ENCODE measurements at regions not wholly inside any gene's neighbourhood (a gene's known extent, or its start where the extent isn't known, plus 50 kb on each side); places are given as distances from the start of the nearest gene placed in this dataset.
A peak's percentile ranks its signal among the peaks of the same experiment; 100 is the strongest.
"Not testable (repeated sequence)": the region's sequence is repeated elsewhere in the genome, so short reads cannot be mapped to it uniquely, and the experiment has no call there.

DNA sequence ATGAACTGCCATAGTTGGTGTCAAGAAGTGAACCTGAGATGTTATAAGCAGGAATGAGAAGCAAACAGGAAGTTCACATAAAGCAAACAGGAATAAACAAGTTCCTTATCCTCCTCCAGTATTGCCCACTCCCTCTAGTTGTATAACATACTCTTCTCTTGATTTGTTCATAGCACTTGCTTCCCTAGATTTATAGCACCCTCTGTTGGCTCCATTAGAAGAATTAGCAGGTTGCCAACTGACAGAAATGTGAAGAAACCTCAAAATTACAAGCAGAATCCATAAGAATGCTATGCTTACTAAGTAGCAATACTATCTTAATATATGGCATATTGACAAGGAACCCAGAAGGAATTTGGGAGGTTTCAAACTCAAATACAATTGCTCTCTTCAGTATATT, 195.4 kb downstream of the TBX18 start:
- TF ChIP-seq, protein P1, sequence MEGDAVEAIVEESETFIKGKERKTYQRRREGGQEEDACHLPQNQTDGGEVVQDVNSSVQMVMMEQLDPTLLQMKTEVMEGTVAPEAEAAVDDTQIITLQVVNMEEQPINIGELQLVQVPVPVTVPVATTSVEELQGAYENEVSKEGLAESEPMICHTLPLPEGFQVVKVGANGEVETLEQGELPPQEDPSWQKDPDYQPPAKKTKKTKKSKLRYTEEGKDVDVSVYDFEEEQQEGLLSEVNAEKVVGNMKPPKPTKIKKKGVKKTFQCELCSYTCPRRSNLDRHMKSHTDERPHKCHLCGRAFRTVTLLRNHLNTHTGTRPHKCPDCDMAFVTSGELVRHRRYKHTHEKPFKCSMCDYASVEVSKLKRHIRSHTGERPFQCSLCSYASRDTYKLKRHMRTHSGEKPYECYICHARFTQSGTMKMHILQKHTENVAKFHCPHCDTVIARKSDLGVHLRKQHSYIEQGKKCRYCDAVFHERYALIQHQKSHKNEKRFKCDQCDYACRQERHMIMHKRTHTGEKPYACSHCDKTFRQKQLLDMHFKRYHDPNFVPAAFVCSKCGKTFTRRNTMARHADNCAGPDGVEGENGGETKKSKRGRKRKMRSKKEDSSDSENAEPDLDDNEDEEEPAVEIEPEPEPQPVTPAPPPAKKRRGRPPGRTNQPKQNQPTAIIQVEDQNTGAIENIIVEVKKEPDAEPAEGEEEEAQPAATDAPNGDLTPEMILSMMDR (IDR thresholded peaks at IDR 0.05; ENCODE audit: low read depth, low read length, missing control alignments) = peak; percentile 39
- peak; percentile 31 for DNase-seq (ENCODE audit: low read depth)
- H3K4me3 ChIP-seq (ENCODE audit: low read depth, low read length) = no peak overlapping the region
- in situ Hi-C loops (cut with HindIII; ENCODE audit: low sequenced_read_pairs) = no loop called here

DNA sequence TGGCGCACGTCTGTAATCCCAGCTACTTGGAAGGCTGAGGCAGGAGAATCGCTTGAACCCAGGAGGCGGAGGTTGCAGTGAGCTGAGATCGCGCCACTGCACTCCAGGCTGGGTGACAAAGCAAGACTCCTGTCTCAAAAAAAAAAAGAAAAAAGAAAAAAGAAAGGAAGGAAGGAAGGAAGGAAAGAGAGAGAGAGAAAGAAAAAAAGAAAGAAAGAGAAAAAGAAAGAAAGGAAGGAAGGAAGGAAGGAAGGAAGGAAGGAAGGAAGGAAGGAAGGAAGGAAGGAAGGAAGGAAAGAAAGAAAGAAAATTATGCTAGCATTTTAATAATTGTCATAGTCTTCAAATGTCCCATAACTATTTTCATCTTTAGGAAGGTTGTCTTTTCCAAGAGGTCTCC, 198.7 kb downstream of the TBX18 start:
- DNase-seq (ENCODE audit: low read depth); H3K4me3 ChIP-seq (ENCODE audit: low read depth, low read length); in situ Hi-C loops (cut with HindIII; ENCODE audit: low sequenced_read_pairs): not testable (repeated sequence)

DNA sequence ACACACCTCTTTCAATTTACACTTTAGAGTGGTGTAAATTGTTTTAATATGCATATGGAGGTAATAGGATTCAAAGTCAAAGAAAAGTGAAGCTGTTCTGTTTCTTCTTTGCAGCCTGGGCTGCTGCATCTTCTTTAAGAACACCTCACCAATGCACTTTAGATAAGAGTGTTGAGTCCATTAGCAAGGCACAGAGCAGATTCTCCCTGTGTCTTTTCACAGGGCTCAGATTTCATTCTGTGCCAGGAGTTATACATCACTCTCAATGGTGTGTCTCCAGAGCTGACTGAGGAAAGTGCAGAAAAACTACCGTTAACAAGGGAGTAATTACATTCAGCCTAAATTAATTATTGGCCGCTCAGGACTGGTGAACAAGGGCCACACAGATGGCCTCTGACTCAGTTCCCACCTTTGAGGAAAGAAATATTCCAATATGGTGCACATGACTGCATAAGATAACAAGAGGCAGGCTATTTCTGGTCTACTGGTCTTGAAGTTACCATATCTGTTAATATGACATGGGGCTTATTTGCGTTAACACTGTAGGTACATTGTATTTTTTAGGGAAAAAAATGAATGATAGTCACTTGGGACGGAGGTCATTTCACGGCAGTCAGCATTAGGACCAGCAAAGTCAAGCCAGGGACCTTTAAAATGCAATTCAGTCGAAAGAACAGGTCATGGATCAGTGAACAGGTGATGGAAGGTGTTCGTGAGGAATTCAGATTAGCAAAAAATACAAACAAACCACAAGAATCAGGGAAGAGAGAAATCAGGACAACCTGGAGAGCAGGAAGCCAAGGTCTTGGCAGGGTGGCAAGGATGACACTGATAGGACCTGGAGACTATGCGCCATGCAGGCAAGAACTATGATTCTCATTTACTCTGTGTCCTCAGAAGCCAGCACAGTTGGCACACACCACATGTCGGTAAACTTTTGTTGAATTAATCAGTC, 203.7 kb downstream of the TBX18 start:
- no peak overlapping the region for H3K4me3 ChIP-seq (ENCODE audit: low read depth, low read length)
- TF ChIP-seq, protein P1 (IDR thresholded peaks at IDR 0.05; ENCODE audit: low read depth, low read length, missing control alignments) = no peak
- DNase-seq (ENCODE audit: low read depth) = no peak
- in situ Hi-C loops (cut with HindIII; ENCODE audit: low sequenced_read_pairs) = no loop called here

DNA sequence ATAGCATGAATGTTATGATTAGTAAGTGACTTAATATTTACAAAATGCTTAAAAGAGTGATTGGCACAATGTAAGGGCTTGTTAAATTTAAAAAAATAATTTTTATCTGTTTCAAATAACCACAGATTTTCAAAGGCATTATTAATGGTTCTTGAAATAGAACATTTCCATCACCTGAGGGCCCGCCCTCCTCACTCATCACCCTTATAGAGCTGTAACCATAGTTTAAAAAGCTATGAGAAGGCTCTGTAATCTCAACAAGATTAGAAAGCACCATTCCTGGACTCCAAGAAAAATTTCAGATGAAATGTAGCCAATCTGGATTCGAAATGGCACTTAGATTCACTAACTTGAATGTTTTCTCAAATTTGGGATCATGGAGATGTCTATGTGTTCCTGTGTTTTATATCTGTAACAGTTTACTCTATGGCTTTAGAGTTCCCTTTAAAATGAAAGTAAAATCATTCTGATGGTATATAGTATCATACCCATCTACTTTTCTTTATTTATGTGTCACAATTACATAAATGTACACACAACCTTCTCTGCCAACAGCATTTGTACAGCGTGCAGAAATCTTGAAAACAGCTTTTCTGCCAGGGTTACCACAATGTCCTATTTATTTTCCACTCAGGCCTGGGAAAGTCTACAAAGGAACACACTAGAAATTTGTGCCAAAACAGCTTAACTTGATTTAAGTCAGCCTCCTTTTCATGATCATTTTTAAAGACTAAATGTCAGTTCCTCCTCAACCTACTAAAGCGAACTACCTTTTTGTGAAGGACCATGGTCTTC, 207.7 kb downstream of the TBX18 start:
- TF ChIP-seq, protein P1 (IDR thresholded peaks at IDR 0.05; ENCODE audit: low read depth, low read length, missing control alignments) = no peak
- no peak overlapping the region for H3K4me3 ChIP-seq (ENCODE audit: low read depth, low read length)
- DNase-seq (ENCODE audit: low read depth) = no peak
- in situ Hi-C loops (cut with HindIII; ENCODE audit: low sequenced_read_pairs) = no loop called here

DNA sequence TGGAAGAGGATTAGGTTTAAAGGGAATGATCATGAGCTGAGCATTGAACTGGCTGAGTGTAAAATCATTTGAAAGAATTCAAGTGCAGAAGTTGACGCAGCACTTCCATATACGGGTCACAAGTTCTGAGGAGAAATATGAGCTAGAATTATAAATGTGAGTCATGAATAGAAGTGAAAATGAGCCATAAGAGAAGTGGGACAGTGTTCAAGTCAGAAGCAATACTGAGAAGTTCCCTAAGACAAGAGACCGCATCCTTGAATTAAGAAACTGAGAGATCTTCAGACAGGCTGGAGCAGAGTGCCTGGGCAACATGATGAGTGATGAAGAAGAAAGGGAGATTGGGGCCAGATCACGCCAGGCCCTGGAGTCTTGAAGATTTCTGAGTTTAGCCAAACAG, 209.7 kb downstream of the TBX18 start:
- no peak for DNase-seq (ENCODE audit: low read depth)
- in situ Hi-C loops (cut with HindIII; ENCODE audit: low sequenced_read_pairs) = no loop called here
- TF ChIP-seq, protein P1 (IDR thresholded peaks at IDR 0.05; ENCODE audit: low read depth, low read length, missing control alignments) = no peak
- H3K4me3 ChIP-seq (ENCODE audit: low read depth, low read length) = no peak overlapping the region

DNA sequence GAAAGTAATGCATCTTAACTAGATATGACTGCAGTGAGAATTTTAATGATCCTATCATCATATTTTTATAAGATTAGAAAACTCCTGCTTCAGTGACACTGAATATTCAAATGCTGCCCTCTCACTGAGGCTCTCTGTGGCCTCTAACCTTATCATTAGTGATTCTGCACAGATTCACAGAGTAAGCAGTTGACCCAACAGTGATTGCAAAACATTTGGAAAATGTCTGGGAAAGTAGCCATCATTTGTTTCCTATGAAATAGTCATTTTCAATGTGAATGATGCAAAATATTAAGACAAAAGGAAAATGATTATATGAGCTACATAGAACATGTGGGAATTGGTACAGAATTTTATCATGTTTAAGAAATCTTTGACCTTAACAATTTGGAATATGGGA, 210.3 kb downstream of the TBX18 start:
- no peak overlapping the region for H3K4me3 ChIP-seq (ENCODE audit: low read depth, low read length)
- no peak for DNase-seq (ENCODE audit: low read depth)
- TF ChIP-seq, protein P1 (IDR thresholded peaks at IDR 0.05; ENCODE audit: low read depth, low read length, missing control alignments) = no peak
- in situ Hi-C loops (cut with HindIII; ENCODE audit: low sequenced_read_pairs) = no loop called here

DNA sequence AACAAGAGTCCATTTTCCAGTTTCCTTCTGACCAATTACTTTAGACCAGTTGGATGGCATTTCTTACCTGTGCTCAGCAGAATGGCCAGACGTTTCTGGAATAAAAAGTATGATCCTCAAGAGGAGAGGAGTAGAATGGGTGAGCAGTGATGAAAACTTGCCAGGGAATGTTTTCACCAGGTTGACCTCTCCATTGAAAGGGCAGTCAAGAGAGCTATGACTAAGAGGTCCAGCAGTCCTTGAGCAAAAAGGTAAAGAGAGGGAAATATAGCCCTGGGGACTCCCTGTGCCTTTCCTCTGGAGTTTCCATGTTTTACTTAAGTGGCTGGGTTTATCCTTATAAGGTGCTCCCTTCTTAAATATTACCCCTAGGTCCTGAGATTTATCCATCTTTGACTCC, 210.9 kb downstream of the TBX18 start:
- no peak overlapping the region for H3K4me3 ChIP-seq (ENCODE audit: low read depth, low read length)
- in situ Hi-C loops (cut with HindIII; ENCODE audit: low sequenced_read_pairs) = no loop called here
- no peak for DNase-seq (ENCODE audit: low read depth)
- TF ChIP-seq, protein P1 (IDR thresholded peaks at IDR 0.05; ENCODE audit: low read depth, low read length, missing control alignments) = no peak
